Endothelial cell of umbilical vein (primary cell): ENCODE measurements at regions not wholly inside any gene's neighbourhood (a gene's known extent, or its start where the extent isn't known, plus 50 kb on each side); places are given as distances from the start of the nearest gene placed in this dataset.
A peak's percentile ranks its signal among the peaks of the same experiment; 100 is the strongest.

Experiments used
- BruUV-seq: library from RNA; stranded (reverse); fragments of 400-500 nt; replicated peaks from 2 replicates; lab custom pipeline; 2021; lab: Mats Ljungman, UMichigan
- CTCF ChIA-PET: fragments of 300-600, 350-600 bp; sonication (Branson Sonifier 250); formaldehyde crosslinking; loops from one replicate; lab custom pipeline; 2021; ENCODE audit warnings: antibody characterized with exemption, inconsistent platforms; lab: Charles Lee
- POLR2A ChIA-PET: fragments of 300-600, 350-600 bp; sonication (Branson Sonifier 250); formaldehyde crosslinking; loops from one replicate; lab custom pipeline; 2021; ENCODE audit warnings: antibody characterized with exemption, inconsistent platforms; lab: Charles Lee
- DNase-seq: peaks from one replicate; pipeline ENCODE4 v3.0.0-alpha.2; 2011; ENCODE audit warnings: low read depth, low spot score
- FAIRE-seq: peaks from 2 replicates; lab custom pipeline; 2011; peaks lifted over from hg19 to GRCh38; lab: Jason Lieb, UNC
- H2AFZ ChIP-seq: 2 replicates; pipeline ENCODE4 v1.6.0; 2012; ENCODE audit warnings: low read depth, low read length, control low read depth, inconsistent platforms
- H3K27ac ChIP-seq: 2 replicates; pipeline ENCODE4 v1.5.1; 2011; ENCODE audit warnings: low read depth, mild to moderate bottlenecking, control low read depth, low read length, moderate library complexity; ENCODE audit not compliant: insufficient read depth
- H3K27me3 ChIP-seq, 2 experiments: 2 replicates each; pipeline versions ENCODE4 v1.6.0 to v1.6.1; 2011; ENCODE audit warnings: low read length in 2 of 2, mixed read lengths in 1 of 2; ENCODE audit not compliant: control insufficient read depth in 2 of 2, insufficient read depth in 2 of 2
- H3K36me3 ChIP-seq, 2 experiments: 2 replicates in 1 of 2; 3 replicates in 1 of 2; pipeline ENCODE4 v1.5.1; 2011; ENCODE audit warnings: low read length in 2 of 2, mild to moderate bottlenecking in 1 of 2, moderate library complexity in 1 of 2; ENCODE audit not compliant: control insufficient read depth in 2 of 2, insufficient read depth in 2 of 2; ENCODE audit errors: extremely low read depth in 1 of 2
- H3K4me1 ChIP-seq: 3 replicates; pipeline ENCODE4 v1.5.1; 2011; ENCODE audit warnings: mild to moderate bottlenecking, low read length; ENCODE audit not compliant: control insufficient read depth, insufficient read depth; ENCODE audit errors: extremely low read depth
- H3K4me2 ChIP-seq: 2 replicates; pipeline ENCODE4 v1.6.1; 2011; ENCODE audit warnings: low read length, control low read depth, mixed read lengths; ENCODE audit not compliant: insufficient read depth
- H3K4me3 ChIP-seq, 3 experiments: fragments of 200-600 bp in 1 of 3; sonication (generic), shearing (Covaris generic) in 1 of 3; replicated peaks in 1 of 3; 2 replicates each; pipeline ENCODE4 v1.5.1; 2011 to 2016; ENCODE audit warnings: control low read depth in 3 of 3, low read length in 3 of 3, mild to moderate bottlenecking in 2 of 3, inconsistent platforms in 1 of 3, low read depth in 1 of 3, moderate library complexity in 1 of 3; ENCODE audit not compliant: insufficient read depth in 1 of 3
- H3K79me2 ChIP-seq: 2 replicates; pipeline ENCODE4 v1.6.0; 2012; ENCODE audit warnings: low read length, inconsistent platforms; ENCODE audit not compliant: control insufficient read depth, insufficient read depth
- H3K9ac ChIP-seq: replicated peaks from 2 replicates; pipeline ENCODE3; 2011; ENCODE audit warnings: low read length, control low read depth; ENCODE audit not compliant: insufficient read depth; ENCODE audit errors: extremely low read depth
- H3K9me1 ChIP-seq: replicated peaks from 3 replicates; pipeline ENCODE4 v1.6.0; 2011; ENCODE audit warnings: mild to moderate bottlenecking, low read length; ENCODE audit not compliant: control insufficient read depth, insufficient read depth; ENCODE audit errors: extremely low read depth
- H3K9me3 ChIP-seq: replicated peaks from 2 replicates; pipeline ENCODE4 v1.5.1; 2012; ENCODE audit warnings: low read length, inconsistent platforms; ENCODE audit not compliant: control insufficient read depth, insufficient read depth
- H4K20me1 ChIP-seq: replicated peaks from 2 replicates; pipeline ENCODE3; 2011; ENCODE audit warnings: mild to moderate bottlenecking, low read length; ENCODE audit not compliant: control insufficient read depth, insufficient read depth; ENCODE audit errors: extremely low read depth
- FOS ChIP-seq: IDR thresholded peaks from 2 replicates; pipeline ENCODE4 v1.6.1; 2011; ENCODE audit warnings: mild to moderate bottlenecking, low read length, moderate library complexity, borderline replicate concordance; ENCODE audit not compliant: insufficient read depth
- GATA2 ChIP-seq: IDR thresholded peaks from 2 replicates; pipeline ENCODE4 v1.7.0; 2011; ENCODE audit warnings: low read depth, mild to moderate bottlenecking, moderate library complexity, mixed read lengths, low read length; ENCODE audit not compliant: insufficient read length, insufficient read depth
- JUN ChIP-seq: IDR thresholded peaks from 2 replicates; pipeline ENCODE4 v1.6.1; 2011; ENCODE audit warnings: borderline replicate concordance, low read depth; ENCODE audit not compliant: insufficient read length, insufficient read depth
- MYC ChIP-seq: IDR thresholded peaks from one replicate; pipeline ENCODE4 v1.6.1; 2011; ENCODE audit warnings: mild to moderate bottlenecking, low read depth, low read length
- POLR2A ChIP-seq: IDR thresholded peaks from 2 replicates; pipeline ENCODE4 v1.6.1; 2012; ENCODE audit warnings: low read depth, mild to moderate bottlenecking, control low read depth, low read length
- POLR2AphosphoS5 ChIP-seq: IDR thresholded peaks from 2 replicates; pipeline ENCODE4 v1.6.1; 2012; ENCODE audit warnings: low read depth, mild to moderate bottlenecking, control low read depth, low read length, moderate library complexity; ENCODE audit not compliant: insufficient read depth
- dilution Hi-C: fragments of 300-500 bp; cut with MboI; formaldehyde crosslinking; loops from one replicate; pipeline ENCODE4 v1.15.0; 2019; ENCODE audit warnings: low sequenced_read_pairs; ENCODE audit not compliant: extremely low pct_ligation_motif_present
- intact Hi-C: fragments of 100-400 bp; cut with micrococcal nuclease; formaldehyde crosslinking; loops from one replicate; pipeline ENCODE4 v1.10.0; 2022

- no TSS peak for BruUV-seq
- Histone ChIP-seq H3K36me3 (no peaks in the 10 kb centered on the region), H3K79me2 (no peaks in the 10 kb centered on the region), H3K4me1 (no peaks in the 10 kb centered on the region), H3K9me1 (no peaks in the 10 kb centered on the region), H3K9ac (no peak overlapping the region), H4K20me1 (no peaks in the 10 kb centered on the region), H3K27me3 (peaks cover 4 to 8% of the 10 kb centered on the region in 2 experiments), H3K27ac (no peak overlapping the region), H2AFZ (no peak overlapping the region), H3K4me3 (no peak overlapping the region), H3K9me3 (no peaks in the 10 kb centered on the region), H3K4me2 (no peak overlapping the region)
- no peak for FAIRE-seq
- dilution Hi-C loops = no loop called here
- intact Hi-C loops = no loop called here
- DNase-seq = no peak
- ChIA-PET CTCF (interaction anchor here (2.0 kb wide), 1 partner anchor 18 kb away, joined by 6 read pairs; no protein-coding TSS in a partner anchor), POLR2A (no interaction called here)
- no peak for TF ChIP-seq MYC
- TF ChIP-seq FOS = peak; percentile 90
- peak; percentile 18 for TF ChIP-seq GATA2
These were observed 377.4 kb downstream of the CD109 start for GRCh38 chr6:74073429-74073828.

DNA sequence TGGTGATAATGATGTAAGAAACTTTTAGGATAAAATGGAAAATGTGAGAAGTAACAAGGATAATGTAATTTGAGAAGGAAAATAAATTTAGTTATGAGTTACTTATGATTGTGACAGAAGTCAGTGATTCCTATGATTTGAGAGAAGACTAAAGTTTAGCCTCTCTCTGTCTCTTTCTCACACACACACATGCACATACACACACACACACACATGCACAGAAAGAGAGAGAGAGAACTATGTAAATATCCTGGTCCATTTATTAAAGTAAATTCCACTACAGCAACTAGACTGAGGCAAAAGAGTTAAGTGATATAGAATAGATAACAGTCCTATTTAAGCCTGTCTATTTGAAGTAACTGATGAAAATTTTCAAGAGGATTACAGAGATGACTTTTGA lies 375.2 kb downstream of the CD109 start:
- ChIA-PET POLR2A (no interaction called here), CTCF (no interaction called here)

More for the DNA sequence above, 375.2 kb downstream of the CD109 start:
- no peaks in the 10 kb centered on the region for H3K79me2 ChIP-seq
- H3K36me3 ChIP-seq = no peaks in the 10 kb centered on the region
- no peaks in the 10 kb centered on the region for H3K9me1 ChIP-seq
- DNase-seq (no peak), FAIRE-seq (no peak)
- no peaks in the 10 kb centered on the region for H3K9me3 ChIP-seq
- BruUV-seq = no TSS peak
- dilution Hi-C loops = no loop called here
- intact Hi-C loops = no loop called here
- no peaks in the 10 kb centered on the region for H3K4me1 ChIP-seq
- no peaks in the 10 kb centered on the region for H4K20me1 ChIP-seq
- no peak overlapping the region for H2AFZ ChIP-seq
- peaks cover 3 to 4% of the 10 kb centered on the region in 2 experiments for H3K27me3 ChIP-seq
- no peak overlapping the region for H3K4me3 ChIP-seq
- H3K4me2 ChIP-seq = no peak overlapping the region
- TF ChIP-seq POLR2AphosphoS5 (no peak), JUN (no peak), POLR2A (no peak), GATA2 (no peak)
- H3K9ac ChIP-seq = no peak overlapping the region
- H3K27ac ChIP-seq = no peak overlapping the region
